ENCODE measurements at regions not wholly inside any gene's neighbourhood (a gene's known extent, or its start where the extent isn't known, plus 50 kb on each side); places are given as distances from the start of the nearest gene placed in this dataset.

GRCh38 chr15:87461631-87462030 is 794.9 kb downstream of the NTRK3 start:
- no peak for DNase-seq

GRCh38 chr15:87454860-87455259 is 801.7 kb downstream of the NTRK3 start:
- DNase-seq = no peak

GRCh38 chr15:87450314-87450713 is 806.2 kb downstream of the NTRK3 start:
- DNase-seq = no peak

GRCh38 chr15:87439090-87439489 is 817.4 kb downstream of the NTRK3 start:
- no peak for DNase-seq

- DNase-seq = no peak
Measured at GRCh38 chr15:87433871-87434270, 822.7 kb downstream of the NTRK3 start.

- DNase-seq = no peak
Measured at GRCh38 chr15:87429754-87430153, 826.8 kb downstream of the NTRK3 start.

GRCh38 chr15:87420017-87420416 is 836.5 kb downstream of the NTRK3 start:
- no peak for DNase-seq

GRCh38 chr15:87419344-87419743 is 837.2 kb downstream of the NTRK3 start:
- no peak for DNase-seq

GRCh38 chr15:87416591-87417257 is 839.8 kb downstream of the NTRK3 start:
- DNase-seq = no peak

- DNase-seq = no peak
Measured at GRCh38 chr15:87408902-87409301, 847.6 kb downstream of the NTRK3 start.

- no peak for DNase-seq
Measured at GRCh38 chr15:87403973-87404372, 852.6 kb downstream of the NTRK3 start.

GRCh38 chr15:87401973-87402372 is 854.6 kb downstream of the NTRK3 start:
- DNase-seq = no peak

- no peak for DNase-seq
Measured at GRCh38 chr15:87394676-87395075, 861.9 kb downstream of the NTRK3 start.

- DNase-seq = no peak
Measured at GRCh38 chr15:87387766-87388165, 868.8 kb downstream of the NTRK3 start.

- no peak for DNase-seq
Measured at GRCh38 chr15:87374339-87374738, 882.2 kb downstream of the NTRK3 start.

- no peak for DNase-seq
Measured at GRCh38 chr15:87369269-87369668, 887.3 kb downstream of the NTRK3 start.

- DNase-seq = no peak
Measured at GRCh38 chr15:87368511-87368910, 888.0 kb downstream of the NTRK3 start.

GRCh38 chr15:87365186-87365585 is 891.4 kb downstream of the NTRK3 start:
- no peak for DNase-seq

GRCh38 chr15:87362531-87362930 is 894.0 kb downstream of the NTRK3 start:
- DNase-seq = no peak

GRCh38 chr15:87357637-87358313 is 898.8 kb downstream of the NTRK3 start:
- DNase-seq = no peak

- no peak for DNase-seq
Measured at GRCh38 chr15:87355946-87356345, 900.6 kb downstream of the NTRK3 start.

GRCh38 chr15:87354661-87355410 is 901.7 kb downstream of the NTRK3 start:
- no peak for DNase-seq

GRCh38 chr15:87349181-87349580 is 907.4 kb downstream of the NTRK3 start:
- no peak for DNase-seq

GRCh38 chr15:87348746-87349145 is 907.8 kb downstream of the NTRK3 start:
- no peak for DNase-seq

Measured in stimulated activated CD4-positive, alpha-beta T cell treated with anti-CD3 and anti-CD28 coated beads, Interleukin-12 subunit alpha, Interleukin-12 subunit beta, amount 100 ng/mL, for 4 hours (primary cell).